Astrocyte of the spinal cord (primary cell): ENCODE measurements at regions not wholly inside any gene's neighbourhood (a gene's known extent, or its start where the extent isn't known, plus 50 kb on each side); places are given as distances from the start of the nearest gene placed in this dataset.

Source experiments
- DNase-seq: peaks from one replicate; pipeline ENCODE4 v3.0.0; 2011; ENCODE audit warnings: low read depth, low spot score
- H3K4me3 ChIP-seq: 2 replicates; pipeline ENCODE4 v1.5.1; 2011; ENCODE audit warnings: low read depth, mild to moderate bottlenecking, low read length, moderate library complexity
- in situ Hi-C: cut with HindIII; loops from 2 replicates; pipeline ENCODE4 v1.10.0; 2017; ENCODE audit warnings: low sequenced_read_pairs
- TF ChIP-seq, protein P1 (sequence below): IDR thresholded peaks from 2 replicates; pipeline ENCODE4 v1.5.1; 2012; ENCODE audit warnings: low read depth, mild to moderate bottlenecking, low read length, inconsistent platforms

DNA sequence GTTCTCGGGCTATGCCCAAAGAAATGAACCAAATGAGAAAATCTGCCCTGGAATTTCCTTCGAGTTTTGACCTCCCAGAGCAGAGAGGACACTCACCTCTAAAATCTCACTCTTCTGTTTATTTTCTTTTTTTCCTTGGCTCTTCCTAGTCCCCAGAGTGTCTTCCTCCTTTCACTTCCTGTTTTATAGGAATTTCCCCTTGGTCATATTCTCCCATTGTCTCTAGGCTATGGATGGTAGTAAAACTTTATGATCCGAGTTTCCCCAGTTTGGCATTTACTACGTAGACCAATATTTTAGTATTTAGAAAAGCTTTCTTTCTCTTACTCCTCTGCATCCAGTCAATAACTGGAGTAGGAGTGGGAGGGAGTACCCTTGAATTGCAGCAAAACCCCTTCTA, 354.5 kb upstream of the ZNF608 start:
- no peak for DNase-seq
- H3K4me3 ChIP-seq = no peak overlapping the region
- TF ChIP-seq, protein P1, sequence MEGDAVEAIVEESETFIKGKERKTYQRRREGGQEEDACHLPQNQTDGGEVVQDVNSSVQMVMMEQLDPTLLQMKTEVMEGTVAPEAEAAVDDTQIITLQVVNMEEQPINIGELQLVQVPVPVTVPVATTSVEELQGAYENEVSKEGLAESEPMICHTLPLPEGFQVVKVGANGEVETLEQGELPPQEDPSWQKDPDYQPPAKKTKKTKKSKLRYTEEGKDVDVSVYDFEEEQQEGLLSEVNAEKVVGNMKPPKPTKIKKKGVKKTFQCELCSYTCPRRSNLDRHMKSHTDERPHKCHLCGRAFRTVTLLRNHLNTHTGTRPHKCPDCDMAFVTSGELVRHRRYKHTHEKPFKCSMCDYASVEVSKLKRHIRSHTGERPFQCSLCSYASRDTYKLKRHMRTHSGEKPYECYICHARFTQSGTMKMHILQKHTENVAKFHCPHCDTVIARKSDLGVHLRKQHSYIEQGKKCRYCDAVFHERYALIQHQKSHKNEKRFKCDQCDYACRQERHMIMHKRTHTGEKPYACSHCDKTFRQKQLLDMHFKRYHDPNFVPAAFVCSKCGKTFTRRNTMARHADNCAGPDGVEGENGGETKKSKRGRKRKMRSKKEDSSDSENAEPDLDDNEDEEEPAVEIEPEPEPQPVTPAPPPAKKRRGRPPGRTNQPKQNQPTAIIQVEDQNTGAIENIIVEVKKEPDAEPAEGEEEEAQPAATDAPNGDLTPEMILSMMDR = no peak
- in situ Hi-C loops = no loop called here

DNA sequence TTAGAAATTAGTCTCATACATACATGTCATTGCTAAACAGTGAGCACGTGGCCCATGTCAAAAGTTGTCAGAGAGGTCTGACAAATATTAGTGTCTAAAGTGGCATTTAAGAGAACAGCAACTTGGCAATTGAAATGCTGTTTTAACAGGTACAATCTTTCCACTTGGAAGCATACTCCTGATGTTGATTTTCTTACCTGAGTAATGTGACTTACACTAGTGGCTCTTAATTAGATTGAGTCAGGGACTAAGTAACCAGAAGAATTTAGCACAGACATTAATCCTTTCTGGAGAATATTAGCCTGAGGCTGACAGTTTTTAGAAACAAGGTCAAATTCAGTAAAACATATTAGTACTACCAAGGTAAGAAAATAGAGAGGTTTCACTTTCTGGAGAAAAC, 357.0 kb upstream of the ZNF608 start:
- in situ Hi-C loops = no loop called here
- DNase-seq = no peak
- TF ChIP-seq, protein P1 = no peak
- no peak overlapping the region for H3K4me3 ChIP-seq

DNA sequence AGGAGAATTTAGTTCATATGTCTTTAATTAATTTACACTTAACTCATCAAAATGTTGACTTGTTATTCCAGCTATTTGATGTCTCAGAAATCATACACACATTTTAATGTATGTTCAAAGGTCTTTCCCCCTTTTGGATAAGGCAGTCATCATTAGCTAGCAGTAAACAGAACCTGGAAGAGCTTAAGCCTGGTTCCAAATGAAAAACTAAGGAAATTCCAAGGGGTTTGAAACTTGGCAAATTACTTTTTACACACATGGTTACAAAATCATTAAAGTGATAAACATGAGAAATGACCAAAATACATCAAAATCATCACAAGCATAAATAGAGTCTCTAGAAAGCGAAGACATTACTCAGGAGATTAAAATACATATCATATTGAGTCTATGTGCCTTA, 359.8 kb upstream of the ZNF608 start:
- TF ChIP-seq, protein P1 = no peak
- no peak overlapping the region for H3K4me3 ChIP-seq
- in situ Hi-C loops = no loop called here

DNA sequence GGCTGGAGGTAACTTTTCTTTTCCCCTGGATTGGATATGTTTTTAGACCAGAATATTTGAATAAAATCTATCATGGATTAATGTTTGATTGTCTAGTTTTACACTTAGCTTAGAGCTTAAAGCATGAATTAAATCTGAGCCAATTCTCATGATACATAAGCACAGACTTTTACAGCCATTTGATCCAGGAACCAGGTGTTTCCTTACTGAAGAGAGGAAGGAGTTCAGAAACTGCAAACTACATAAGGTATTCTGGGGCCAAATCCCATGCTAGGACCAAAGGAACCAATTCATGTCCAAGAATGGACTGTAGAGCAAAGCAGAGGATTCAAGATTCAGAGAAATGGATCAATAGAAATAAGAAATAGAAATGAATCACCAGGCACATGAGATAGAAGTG, 360.4 kb upstream of the ZNF608 start:
- TF ChIP-seq, protein P1 = no peak
- no peak for DNase-seq
- in situ Hi-C loops = no loop called here
- no peak overlapping the region for H3K4me3 ChIP-seq

More for the DNA sequence above, 359.8 kb upstream of the ZNF608 start:
- DNase-seq = no peak

DNA sequence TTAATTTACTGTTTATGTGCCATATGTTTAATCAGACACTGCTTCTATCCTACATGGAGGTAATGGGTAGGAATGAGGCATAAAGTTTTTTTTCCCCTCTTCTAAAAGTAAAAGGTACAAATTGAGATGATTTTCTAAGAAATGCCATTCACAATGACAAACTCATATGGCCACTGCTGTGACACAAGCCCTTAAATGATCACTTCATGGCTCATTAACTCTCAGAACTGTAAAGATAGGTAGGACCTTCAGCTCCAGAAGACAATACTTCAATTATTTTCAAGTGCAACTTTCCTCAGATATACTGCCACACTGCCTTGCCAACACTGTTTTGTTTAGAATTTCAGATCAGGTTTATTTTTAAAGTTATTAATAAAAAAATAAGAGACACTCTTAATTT, 362.9 kb upstream of the ZNF608 start:
- DNase-seq = no peak
- TF ChIP-seq, protein P1 = no peak
- no peak overlapping the region for H3K4me3 ChIP-seq
- in situ Hi-C loops = no loop called here

DNA sequence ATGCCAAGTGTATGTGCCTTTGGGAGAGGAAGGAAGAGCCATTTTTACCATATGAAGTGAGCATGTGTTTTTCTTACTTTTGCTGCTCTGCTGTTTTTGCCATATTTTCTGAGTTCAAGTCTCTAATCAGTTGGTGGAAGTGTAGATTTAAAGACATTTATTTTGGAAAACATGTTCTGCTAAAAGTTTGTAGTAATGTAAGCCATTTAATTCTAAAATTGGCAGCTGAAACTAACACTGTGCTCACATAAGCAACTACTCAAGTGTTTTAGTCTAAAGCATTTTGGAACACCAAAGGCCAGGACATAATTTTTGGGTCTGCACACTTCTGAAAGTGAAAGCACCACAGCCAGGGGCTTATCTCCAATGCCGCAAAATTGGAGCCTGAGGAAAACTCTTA, 363.4 kb upstream of the ZNF608 start:
- in situ Hi-C loops = no loop called here
- no peak for DNase-seq
- TF ChIP-seq, protein P1 = no peak
- no peak overlapping the region for H3K4me3 ChIP-seq

DNA sequence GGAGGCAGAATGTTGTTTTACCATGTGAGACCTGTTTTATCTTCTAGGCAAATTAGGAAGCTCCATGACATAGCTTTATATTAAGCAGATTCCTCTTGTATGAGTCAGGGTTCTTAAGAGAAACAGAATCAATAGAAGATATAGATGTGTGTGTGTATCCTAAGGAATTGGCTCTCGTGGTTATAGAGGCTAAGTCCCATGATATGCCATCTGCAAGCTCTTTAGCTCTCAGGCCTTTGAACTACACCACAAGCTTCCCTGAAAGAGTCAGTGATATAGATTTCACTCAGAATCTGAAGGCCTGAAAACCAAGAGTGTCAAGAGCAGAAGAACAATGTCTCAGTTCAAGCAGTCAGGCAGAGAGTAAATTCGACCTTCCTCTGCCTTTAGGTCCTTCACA, 365.8 kb upstream of the ZNF608 start:
- no peak overlapping the region for H3K4me3 ChIP-seq
- TF ChIP-seq, protein P1 = no peak
- in situ Hi-C loops = no loop called here
- DNase-seq = peak; percentile 15
